ENCODE measurements at regions not wholly inside any gene's neighbourhood (a gene's known extent, or its start where the extent isn't known, plus 50 kb on each side); places are given as distances from the start of the nearest gene placed in this dataset.

- Histone ChIP-seq H4K5ac (ENCODE audit: insufficient read length, low read depth, low read length) (no peak overlapping the region), H3K4me2 (ENCODE audit: insufficient read depth, insufficient read length, low read length) (no peak overlapping the region), H2AK5ac (ENCODE audit: insufficient read length, low read length) (no peak overlapping the region), H3K56ac (ENCODE audit: insufficient read length, low read depth, low read length) (no peak overlapping the region), H3K9me3 (ENCODE audit: control insufficient read depth, low read depth, low read length) (no peaks in the 10 kb centered on the region), H4K20me1 (ENCODE audit: control insufficient read depth, insufficient read depth, insufficient read length) (no peaks in the 10 kb centered on the region), H2AFZ (ENCODE audit: low read length) (no peak overlapping the region), H3K23ac (ENCODE audit: insufficient read length, low read depth, low read length) (no peak overlapping the region), H2BK12ac (ENCODE audit: insufficient read length, low read depth, low read length) (no peak overlapping the region), H3K9ac (ENCODE audit: extremely low read depth, insufficient read length, low read length) (no peak overlapping the region), H2BK20ac (ENCODE audit: low read depth, low read length, poor library complexity, severe bottlenecking) (no peak overlapping the region), H3K18ac (ENCODE audit: insufficient read length, low read depth, low read length) (no peak overlapping the region), H3K27me3 (ENCODE audit: insufficient read depth, low read length) (no peaks in the 10 kb centered on the region; the same call in 1 of the 2 replicates), H2BK15ac (ENCODE audit: low read depth, low read length) (no peak overlapping the region), H3T11ph (ENCODE audit: low read length) (no peak overlapping the region), H3K4ac (ENCODE audit: low read depth, low read length) (no peak overlapping the region), H3K14ac (ENCODE audit: insufficient read depth, low read length) (no peak overlapping the region), H3K4me1 (ENCODE audit: insufficient read depth, low read length) (peaks cover 4% of the 10 kb centered on the region; the same call in 1 of the 2 replicates), H3K23me2 (ENCODE audit: insufficient read length, low read depth, low read length, poor library complexity, severe bottlenecking) (no peaks in the 10 kb centered on the region), H4K8ac (replicated peaks; ENCODE audit: insufficient read length, low read depth, low read length) (no peak overlapping the region), H3K79me2 (ENCODE audit: insufficient read depth, low read length) (no peaks in the 10 kb centered on the region), H2BK5ac (ENCODE audit: insufficient read length, low read length) (no peak overlapping the region), H3K27ac (ENCODE audit: insufficient read length, low read depth, low read length) (no peak overlapping the region), H2BK120ac (ENCODE audit: low read depth, low read length, poor library complexity, severe bottlenecking) (no peak overlapping the region), H4K91ac (ENCODE audit: insufficient read length, low read depth, low read length) (no peak overlapping the region), H3K79me1 (ENCODE audit: insufficient read depth, low read depth, low read length, poor library complexity, severe bottlenecking) (no peaks in the 10 kb centered on the region)
- DNase-seq, result no peak
- H3K27me3 Mint-ChIP-seq (ENCODE audit: low read depth), result no peaks in the 10 kb centered on the region; the same call in none of the 2 replicates
- H3K36me3 Mint-ChIP-seq (ENCODE audit: insufficient read depth in 1 of 3, low read depth in 3 of 3), result no peaks in the 10 kb centered on the region
- TF ChIP-seq, protein P1, sequence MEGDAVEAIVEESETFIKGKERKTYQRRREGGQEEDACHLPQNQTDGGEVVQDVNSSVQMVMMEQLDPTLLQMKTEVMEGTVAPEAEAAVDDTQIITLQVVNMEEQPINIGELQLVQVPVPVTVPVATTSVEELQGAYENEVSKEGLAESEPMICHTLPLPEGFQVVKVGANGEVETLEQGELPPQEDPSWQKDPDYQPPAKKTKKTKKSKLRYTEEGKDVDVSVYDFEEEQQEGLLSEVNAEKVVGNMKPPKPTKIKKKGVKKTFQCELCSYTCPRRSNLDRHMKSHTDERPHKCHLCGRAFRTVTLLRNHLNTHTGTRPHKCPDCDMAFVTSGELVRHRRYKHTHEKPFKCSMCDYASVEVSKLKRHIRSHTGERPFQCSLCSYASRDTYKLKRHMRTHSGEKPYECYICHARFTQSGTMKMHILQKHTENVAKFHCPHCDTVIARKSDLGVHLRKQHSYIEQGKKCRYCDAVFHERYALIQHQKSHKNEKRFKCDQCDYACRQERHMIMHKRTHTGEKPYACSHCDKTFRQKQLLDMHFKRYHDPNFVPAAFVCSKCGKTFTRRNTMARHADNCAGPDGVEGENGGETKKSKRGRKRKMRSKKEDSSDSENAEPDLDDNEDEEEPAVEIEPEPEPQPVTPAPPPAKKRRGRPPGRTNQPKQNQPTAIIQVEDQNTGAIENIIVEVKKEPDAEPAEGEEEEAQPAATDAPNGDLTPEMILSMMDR (conservative IDR thresholded peaks at IDR 0.05), result no peak
- WGBS (ENCODE audit: extremely low coverage, insufficient read length, low lambda C conversion rate), result no CpG with 5 or more reads among the region's 3 CpGs
- no peaks in the 10 kb centered on the region; a peak in 1 of 5 replicates for H3K9me3 Mint-ChIP-seq
- H3K4me3 Mint-ChIP-seq, result no peak overlapping the region
- no peak overlapping the region for H3K27ac Mint-ChIP-seq
- peaks cover 0 to 7% of the 10 kb centered on the region in 2 experiments; a peak in 1 of 4 replicates for H3K4me1 Mint-ChIP-seq
These were observed 61.3 kb upstream of the BRD7 start for GRCh38 chr16:50430076-50430475.

Data from H9 (cell line).